Sigmoid colon (tissue), 6 donors: ENCODE measurements at regions not wholly inside any gene's neighbourhood (a gene's known extent, or its start where the extent isn't known, plus 50 kb on each side); places are given as distances from the start of the nearest gene placed in this dataset.

Source experiments
- DNase-seq: peaks from one replicate; pipeline ENCODE4 v3.0.0-alpha.2; 2019
- H3K27ac ChIP-seq, 4 donors: fragments of 200-600 bp; sonication (generic); one replicate each; pipeline ENCODE4 v1.5.1; 2016 to 2019; ENCODE audit warnings: mild to moderate bottlenecking in 1 of 4
- H3K27me3 ChIP-seq, 3 donors: fragments of 200-600 bp; sonication (generic); one replicate each; pipeline ENCODE4 v1.5.1; 2019; ENCODE audit warnings: mild to moderate bottlenecking in 1 of 3
- H3K36me3 ChIP-seq, 4 donors: fragments of 200-600 bp; sonication (generic); one replicate each; pipeline ENCODE4 v1.5.1; 2016 to 2019
- H3K4me1 ChIP-seq, 4 donors: fragments of 200-600 bp; sonication (generic); one replicate each; pipeline ENCODE4 v1.5.1; 2017 to 2019
- H3K4me3 ChIP-seq, 4 donors: fragments of 200-600 bp; sonication (generic); one replicate each; pipeline ENCODE4 v1.5.1; 2017 to 2019; ENCODE audit warnings: mild to moderate bottlenecking in 2 of 4, moderate library complexity in 1 of 4
- H3K9me3 ChIP-seq, 4 donors: fragments of 200-600 bp in 3 of 4; sonication (generic) in 3 of 4; one replicate each; pipeline versions ENCODE4 v1.5.1 to v1.6.1; 2013 to 2019
- EP300 ChIP-seq, 4 donors: sonication (generic); formaldehyde crosslinking; IDR thresholded peaks; one replicate each; pipeline ENCODE4 v1.6.1; 2017; ENCODE audit warnings: antibody characterized with exemption in 4 of 4
- POLR2A ChIP-seq, 2 donors: fragments of 450-650 bp; IDR thresholded peaks; one replicate each; pipeline ENCODE4 v1.6.1; 2016; ENCODE audit warnings: antibody characterized with exemption in 2 of 2, mild to moderate bottlenecking in 2 of 2, moderate library complexity in 2 of 2
- POLR2AphosphoS5 ChIP-seq, 4 donors: sonication (generic); formaldehyde crosslinking; IDR thresholded peaks; one replicate each; pipeline ENCODE4 v1.6.1; 2017; ENCODE audit warnings: antibody characterized with exemption in 4 of 4
- WGBS, 2 donors: extraction: QIAGEN DNeasy Blood & Tissue Kit; methylation state at CpG; one replicate each; pipeline ENCODE4 v1.1.7; 2013; 5-methylcytosine and 5-hydroxymethylcytosine counted together
- intact Hi-C: fragments of 100-400 bp; cut with DNase I; formaldehyde crosslinking; loops from one replicate; pipeline ENCODE4 v1.15.1; 2023
- TF ChIP-seq, protein P1 (sequence below), 4 experiments: fragments of 450-650 bp in 3 of 4; fragments of 200-600 bp in 1 of 4; IDR thresholded peaks; one replicate each; pipeline ENCODE4 v1.5.1; 2016 to 2019; ENCODE audit warnings: antibody characterized with exemption in 4 of 4, mild to moderate bottlenecking in 3 of 4, moderate library complexity in 2 of 4
- donor health status: healthy with polysubstance abuse.
- donor health status: healthy.

GRCh38 chr20:48319943-48320584, 507.7 kb downstream of the PREX1 start:
- Histone ChIP-seq H3K27me3 (no peaks in the 10 kb centered on the region), H3K36me3 (no peaks in the 10 kb centered on the region), H3K27ac (no peak overlapping the region), H3K4me1 (peaks cover 0 to 15% (median 7%) of the 10 kb centered on the region in 4 donors), H3K9me3 (no peaks in the 10 kb centered on the region), H3K4me3 (no peak overlapping the region)
- intact Hi-C loops, result no loop called here
- TF ChIP-seq, protein P1, sequence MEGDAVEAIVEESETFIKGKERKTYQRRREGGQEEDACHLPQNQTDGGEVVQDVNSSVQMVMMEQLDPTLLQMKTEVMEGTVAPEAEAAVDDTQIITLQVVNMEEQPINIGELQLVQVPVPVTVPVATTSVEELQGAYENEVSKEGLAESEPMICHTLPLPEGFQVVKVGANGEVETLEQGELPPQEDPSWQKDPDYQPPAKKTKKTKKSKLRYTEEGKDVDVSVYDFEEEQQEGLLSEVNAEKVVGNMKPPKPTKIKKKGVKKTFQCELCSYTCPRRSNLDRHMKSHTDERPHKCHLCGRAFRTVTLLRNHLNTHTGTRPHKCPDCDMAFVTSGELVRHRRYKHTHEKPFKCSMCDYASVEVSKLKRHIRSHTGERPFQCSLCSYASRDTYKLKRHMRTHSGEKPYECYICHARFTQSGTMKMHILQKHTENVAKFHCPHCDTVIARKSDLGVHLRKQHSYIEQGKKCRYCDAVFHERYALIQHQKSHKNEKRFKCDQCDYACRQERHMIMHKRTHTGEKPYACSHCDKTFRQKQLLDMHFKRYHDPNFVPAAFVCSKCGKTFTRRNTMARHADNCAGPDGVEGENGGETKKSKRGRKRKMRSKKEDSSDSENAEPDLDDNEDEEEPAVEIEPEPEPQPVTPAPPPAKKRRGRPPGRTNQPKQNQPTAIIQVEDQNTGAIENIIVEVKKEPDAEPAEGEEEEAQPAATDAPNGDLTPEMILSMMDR (IDR thresholded peaks at IDR 0.05), result no peak
- TF ChIP-seq POLR2A (IDR thresholded peaks at IDR 0.05), result no peak
- no peak for TF ChIP-seq POLR2AphosphoS5 (IDR thresholded peaks at IDR 0.05)
- no peak for TF ChIP-seq EP300 (IDR thresholded peaks at IDR 0.05)
- no peak for DNase-seq
- 59 to 63% methylated on average over 12 of the region's 12 CpGs for WGBS, 2 donors

GRCh38 chr20:48317578-48317977, 510.2 kb downstream of the PREX1 start:
- Histone ChIP-seq H3K9me3 (no peaks in the 10 kb centered on the region), H3K27ac (no peak overlapping the region), H3K27me3 (no peaks in the 10 kb centered on the region), H3K4me1 (no peaks in the 10 kb centered on the region), H3K4me3 (no peak overlapping the region), H3K36me3 (no peaks in the 10 kb centered on the region)
- 78 to 83% methylated on average over 6 of the region's 6 CpGs for WGBS, 2 donors
- TF ChIP-seq POLR2AphosphoS5 (IDR thresholded peaks at IDR 0.05) (no peak), EP300 (IDR thresholded peaks at IDR 0.05) (no peak), POLR2A (IDR thresholded peaks at IDR 0.05) (no peak)
- TF ChIP-seq, protein P1 (IDR thresholded peaks at IDR 0.05), result no peak
- DNase-seq, result no peak
- intact Hi-C loops, result no loop called here

DNA sequence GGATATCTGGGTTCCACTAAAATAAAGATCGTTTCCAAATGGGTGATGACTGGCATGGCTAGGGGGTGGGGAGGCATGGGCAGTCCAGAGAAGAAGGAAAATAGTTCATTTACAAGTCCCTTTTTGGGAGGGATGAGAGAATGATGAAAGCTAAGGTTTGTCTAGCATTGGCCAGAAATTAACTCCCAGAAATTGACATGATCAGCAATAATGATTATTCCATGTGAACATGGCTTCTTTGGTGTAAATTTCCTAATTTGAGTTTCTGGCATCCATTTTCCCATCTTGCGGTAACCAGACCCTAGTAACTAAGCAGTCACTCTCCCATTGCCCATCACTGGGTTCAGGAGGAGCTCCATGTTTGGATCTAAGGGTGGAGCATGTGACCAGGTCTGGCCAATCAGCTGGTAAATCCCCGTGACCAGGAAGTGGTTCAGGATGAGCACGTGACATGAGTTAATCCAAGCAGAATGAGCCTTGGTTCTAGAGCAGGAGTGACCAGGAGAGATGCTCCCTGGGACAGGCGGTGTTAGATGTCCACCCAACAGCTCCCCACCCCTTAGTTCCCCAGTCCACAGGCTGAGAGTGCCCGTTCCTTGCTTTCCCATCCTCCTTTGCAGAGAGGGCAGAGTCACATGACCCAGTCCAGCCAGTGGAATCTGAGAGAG, 512.7 kb downstream of the PREX1 start:
- Histone ChIP-seq H3K36me3 (no peaks in the 10 kb centered on the region), H3K4me1 (no peaks in the 10 kb centered on the region), H3K27me3 (no peaks in the 10 kb centered on the region), H3K9me3 (no peaks in the 10 kb centered on the region), H3K27ac (no peak overlapping the region), H3K4me3 (no peak overlapping the region)
- 87 to 92% methylated on average over 6 of the region's 6 CpGs for WGBS, 2 donors
- DNase-seq, result no peak
- TF ChIP-seq, protein P1 (IDR thresholded peaks at IDR 0.05), result no peak
- no peak for TF ChIP-seq POLR2AphosphoS5 (IDR thresholded peaks at IDR 0.05)
- TF ChIP-seq POLR2A (IDR thresholded peaks at IDR 0.05), result no peak
- no peak for TF ChIP-seq EP300 (IDR thresholded peaks at IDR 0.05)
- intact Hi-C loops, result no loop called here

- 83 to 94% methylated on average over 4 of the region's 4 CpGs for WGBS, 2 donors
- Histone ChIP-seq H3K27ac (no peak overlapping the region), H3K4me3 (no peak overlapping the region), H3K4me1 (no peaks in the 10 kb centered on the region), H3K9me3 (no peaks in the 10 kb centered on the region), H3K36me3 (no peaks in the 10 kb centered on the region), H3K27me3 (no peaks in the 10 kb centered on the region)
- intact Hi-C loops, result no loop called here
- TF ChIP-seq POLR2AphosphoS5 (IDR thresholded peaks at IDR 0.05), result no peak
- TF ChIP-seq, protein P1 (IDR thresholded peaks at IDR 0.05), result no peak
- no peak for TF ChIP-seq POLR2A (IDR thresholded peaks at IDR 0.05)
- TF ChIP-seq EP300 (IDR thresholded peaks at IDR 0.05), result no peak
- no peak for DNase-seq
Measured at GRCh38 chr20:48313324-48313723, 514.5 kb downstream of the PREX1 start.
